Tibial artery (tissue), 4 donors: ENCODE measurements at regions not wholly inside any gene's neighbourhood (a gene's known extent, or its start where the extent isn't known, plus 50 kb on each side); places are given as distances from the start of the nearest gene placed in this dataset.

Experiments
- DNase-seq, 2 donors: peaks; one replicate each; pipeline ENCODE4 v3.0.0-alpha.2; 2019
- H3K27ac ChIP-seq, 2 donors: fragments of 200-600 bp; sonication (generic) in 1 of 2; 1 replicate in 1 of 2; 2 replicates in 1 of 2; pipeline ENCODE4 v1.5.1; 2018 to 2019; ENCODE audit warnings: mild to moderate bottlenecking in 1 of 2
- H3K27me3 ChIP-seq, 2 donors: fragments of 200-600 bp; sonication (generic) in 1 of 2; one replicate each; pipeline versions ENCODE4 v1.5.1 to v1.6.0; 2016 to 2019
- H3K36me3 ChIP-seq, 3 donors: fragments of 200-600 bp; sonication (generic) in 2 of 3; one replicate each; pipeline ENCODE4 v1.5.1; 2016 to 2019; ENCODE audit warnings: mild to moderate bottlenecking in 2 of 3
- H3K4me1 ChIP-seq, 4 donors: fragments of 200-600 bp; sonication (generic) in 2 of 4; 1 replicate in 3 of 4; 2 replicates in 1 of 4; pipeline ENCODE4 v1.5.1; 2016 to 2019
- H3K4me3 ChIP-seq, 2 donors: fragments of 200-600 bp; sonication (generic) in 1 of 2; 1 replicate in 1 of 2; 2 replicates in 1 of 2; pipeline ENCODE4 v1.5.1; 2018 to 2019; ENCODE audit warnings: mild to moderate bottlenecking in 2 of 2
- H3K9me3 ChIP-seq, 3 donors: fragments of 200-600 bp; sonication (generic) in 1 of 3; one replicate each; pipeline ENCODE4 v1.5.1; 2016 to 2019
- CTCF ChIP-seq, 2 experiments: fragments of 200-600 bp in 1 of 2; fragments of 450-650 bp in 1 of 2; IDR thresholded peaks; one replicate each; pipeline ENCODE4 v1.5.1; 2017 to 2019; ENCODE audit warnings: antibody characterized with exemption in 2 of 2, mild to moderate bottlenecking in 1 of 2, moderate library complexity in 1 of 2
- intact Hi-C: fragments of 100-400 bp; cut with DNase I; formaldehyde crosslinking; loops from one replicate; pipeline ENCODE4 v1.15.0; 2023; ENCODE audit warnings: low total_unique reads

- Histone ChIP-seq H3K4me1 (no peaks in the 10 kb centered on the region), H3K4me3 (no peak overlapping the region), H3K36me3 (no peaks in the 10 kb centered on the region), H3K27ac (no peak overlapping the region), H3K9me3 (no peaks in the 10 kb centered on the region), H3K27me3 (no peaks in the 10 kb centered on the region)
- no peak for DNase-seq
- TF ChIP-seq CTCF (IDR thresholded peaks at IDR 0.05): no peak
- intact Hi-C loops: no loop called here
Measured at GRCh38 chr9:573691-574410, 267.6 kb upstream of the DMRT1 start.

GRCh38 chr9:575139-575538, 266.4 kb upstream of the DMRT1 start:
- H3K27ac ChIP-seq: no peak overlapping the region
- no peak for TF ChIP-seq CTCF (IDR thresholded peaks at IDR 0.05)
- intact Hi-C loops: no loop called here

GRCh38 chr9:580652-581342, 260.7 kb upstream of the DMRT1 start:
- DNase-seq: no peak
- Histone ChIP-seq H3K27me3 (no peaks in the 10 kb centered on the region), H3K4me3 (no peak overlapping the region), H3K4me1 (no peaks in the 10 kb centered on the region), H3K9me3 (no peaks in the 10 kb centered on the region), H3K27ac (no peak overlapping the region), H3K36me3 (no peaks in the 10 kb centered on the region)
- intact Hi-C loops: no loop called here
- no peak for TF ChIP-seq CTCF (IDR thresholded peaks at IDR 0.05)

More at GRCh38 chr9:575139-575538, 266.4 kb upstream of the DMRT1 start:
- Histone ChIP-seq H3K4me3 (no peak overlapping the region), H3K4me1 (no peaks in the 10 kb centered on the region), H3K27me3 (no peaks in the 10 kb centered on the region), H3K9me3 (no peaks in the 10 kb centered on the region), H3K36me3 (no peaks in the 10 kb centered on the region)
- no peak for DNase-seq

- Histone ChIP-seq H3K4me3 (no peak overlapping the region), H3K4me1 (no peaks in the 10 kb centered on the region), H3K9me3 (no peaks in the 10 kb centered on the region), H3K27me3 (no peaks in the 10 kb centered on the region), H3K27ac (no peak overlapping the region), H3K36me3 (no peaks in the 10 kb centered on the region)
- intact Hi-C loops: no loop called here
- TF ChIP-seq CTCF (IDR thresholded peaks at IDR 0.05): no peak
- DNase-seq: no peak
Measured at GRCh38 chr9:581673-582497, 259.6 kb upstream of the DMRT1 start.

- H3K9me3 ChIP-seq: no peaks in the 10 kb centered on the region
- no peak overlapping the region for H3K27ac ChIP-seq
- no peak for TF ChIP-seq CTCF (IDR thresholded peaks at IDR 0.05)
- H3K4me1 ChIP-seq: no peaks in the 10 kb centered on the region
- H3K27me3 ChIP-seq: no peaks in the 10 kb centered on the region
- no peaks in the 10 kb centered on the region for H3K36me3 ChIP-seq
- intact Hi-C loops: no loop called here
- H3K4me3 ChIP-seq: no peak overlapping the region
- no peak for DNase-seq
Measured at GRCh38 chr9:582775-583174, 258.7 kb upstream of the DMRT1 start.
